Dermis blood vessel endothelial cell (primary cell): ENCODE measurements at regions not wholly inside any gene's neighbourhood (a gene's known extent, or its start where the extent isn't known, plus 50 kb on each side); places are given as distances from the start of the nearest gene placed in this dataset.

Source experiments
- DNase-seq: peaks from one replicate; pipeline ENCODE4 v3.0.0; 2010

GRCh38 chr13:50071379-50071778, 56.1 kb downstream of the KCNRG start:
- DNase-seq, result no peak

- no peak for DNase-seq
Observed at GRCh38 chr13:50072676-50073075, 57.4 kb downstream of the KCNRG start.

- DNase-seq, result no peak
Observed at GRCh38 chr13:50073340-50073739, 58.1 kb downstream of the KCNRG start.

GRCh38 chr13:50074843-50075242, 59.6 kb downstream of the KCNRG start:
- no peak for DNase-seq

GRCh38 chr13:50075619-50076097, 60.4 kb downstream of the KCNRG start:
- DNase-seq, result no peak

GRCh38 chr13:50077431-50077830, 62.2 kb downstream of the KCNRG start:
- DNase-seq, result no peak

- no peak for DNase-seq
Observed at GRCh38 chr13:50078231-50078894, 63.1 kb downstream of the KCNRG start.

GRCh38 chr13:50078895-50079654, 63.8 kb downstream of the KCNRG start:
- no peak for DNase-seq

GRCh38 chr13:50079655-50080202, 64.5 kb downstream of the KCNRG start:
- DNase-seq, result no peak

GRCh38 chr13:50080203-50080910, 65.1 kb downstream of the KCNRG start:
- peak; percentile 63 for DNase-seq

- DNase-seq, result peak; percentile 58
Observed at GRCh38 chr13:50080911-50081678, 65.9 kb downstream of the KCNRG start.

GRCh38 chr13:50081679-50082425, 66.6 kb downstream of the KCNRG start:
- peak; percentile 99 for DNase-seq

GRCh38 chr13:50082426-50083281, 67.4 kb downstream of the KCNRG start:
- peak; percentile 80 for DNase-seq

GRCh38 chr13:50085063-50085462, 69.8 kb downstream of the KCNRG start:
- peak; percentile 71 for DNase-seq

- DNase-seq, result no peak
Observed at GRCh38 chr13:50089633-50090032, 74.4 kb downstream of the KCNRG start.

- no peak for DNase-seq
Observed at GRCh38 chr13:50090211-50090610, 75.0 kb downstream of the KCNRG start.

GRCh38 chr13:50094615-50095293, 79.5 kb downstream of the KCNRG start:
- no peak for DNase-seq

GRCh38 chr13:50098693-50099092, 83.4 kb downstream of the KCNRG start:
- no peak for DNase-seq

- DNase-seq, result no peak
Observed at GRCh38 chr13:50099473-50099872, 84.2 kb downstream of the KCNRG start.

- no peak for DNase-seq
Observed at GRCh38 chr13:50101590-50101989, 86.3 kb downstream of the KCNRG start.
